LNCaP clone FGC (cell line): ENCODE measurements at regions not wholly inside any gene's neighbourhood (a gene's known extent, or its start where the extent isn't known, plus 50 kb on each side); places are given as distances from the start of the nearest gene placed in this dataset.

ENCODE experiments used
- DNase-seq: peaks from one replicate; pipeline ENCODE4 v3.0.0-alpha.2; 2011; ENCODE audit warnings: low read depth
- H3K4me3 ChIP-seq: 2 replicates; pipeline ENCODE4 v1.5.1; 2011; ENCODE audit warnings: mild to moderate bottlenecking, low read depth, low read length, control low read depth
- CTCF ChIP-seq: IDR thresholded peaks from 2 replicates; pipeline ENCODE4 v1.5.1; 2012; ENCODE audit warnings: mild to moderate bottlenecking; ENCODE audit not compliant: control insufficient read depth, insufficient read depth; ENCODE audit errors: extremely low read depth

DNA sequence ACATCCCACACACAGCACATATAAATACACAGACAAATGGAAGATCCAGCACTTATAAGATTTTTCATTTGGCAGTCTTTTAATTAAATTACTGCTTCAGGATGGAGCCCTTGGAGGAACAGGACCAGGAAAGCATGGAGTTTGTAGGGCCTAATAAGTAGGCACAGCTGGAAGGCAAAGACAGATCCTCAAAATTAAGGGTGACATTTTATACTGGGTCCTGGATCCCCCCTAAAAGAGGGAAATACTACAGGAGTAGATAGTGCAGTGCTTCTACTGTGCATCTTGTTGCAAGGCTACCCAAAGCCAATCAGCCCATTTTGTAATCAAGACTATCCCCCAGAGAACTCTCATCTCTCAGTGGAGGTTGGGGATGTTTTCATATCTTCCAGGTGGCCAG, 1860.7 kb upstream of the PCDH10 start:
- no peak for DNase-seq
- H3K4me3 ChIP-seq: no peak overlapping the region
- no peak for TF ChIP-seq CTCF

GRCh38 chr4:131296192-131296591, 1852.9 kb upstream of the PCDH10 start:
- H3K4me3 ChIP-seq: no peak overlapping the region
- no peak for DNase-seq
- no peak for TF ChIP-seq CTCF

DNA sequence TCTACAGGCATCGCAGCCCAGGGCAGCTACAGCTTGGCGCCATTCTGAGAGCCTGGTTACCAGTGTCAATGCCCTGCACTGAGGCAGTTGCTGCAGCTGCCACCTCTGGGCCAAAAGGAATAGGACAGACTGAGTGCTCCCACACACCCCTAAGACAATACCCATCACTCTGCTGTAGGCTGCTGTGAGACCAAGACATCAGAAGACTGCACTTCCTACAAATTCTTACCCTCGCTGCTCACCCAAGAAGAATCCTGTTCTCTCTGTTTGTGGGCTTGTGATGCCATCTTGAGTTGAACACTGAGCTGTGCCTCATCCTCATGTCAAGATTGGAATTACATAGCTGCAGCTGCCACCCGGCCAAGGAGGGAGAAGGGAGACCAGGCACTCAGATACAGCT, 1847.0 kb upstream of the PCDH10 start:
- no peak for TF ChIP-seq CTCF
- no peak for DNase-seq
- H3K4me3 ChIP-seq: no peak overlapping the region

- no peak for TF ChIP-seq CTCF
- DNase-seq: no peak
- H3K4me3 ChIP-seq: no peak overlapping the region
These were observed 1844.4 kb upstream of the PCDH10 start for GRCh38 chr4:131304686-131305085.

DNA sequence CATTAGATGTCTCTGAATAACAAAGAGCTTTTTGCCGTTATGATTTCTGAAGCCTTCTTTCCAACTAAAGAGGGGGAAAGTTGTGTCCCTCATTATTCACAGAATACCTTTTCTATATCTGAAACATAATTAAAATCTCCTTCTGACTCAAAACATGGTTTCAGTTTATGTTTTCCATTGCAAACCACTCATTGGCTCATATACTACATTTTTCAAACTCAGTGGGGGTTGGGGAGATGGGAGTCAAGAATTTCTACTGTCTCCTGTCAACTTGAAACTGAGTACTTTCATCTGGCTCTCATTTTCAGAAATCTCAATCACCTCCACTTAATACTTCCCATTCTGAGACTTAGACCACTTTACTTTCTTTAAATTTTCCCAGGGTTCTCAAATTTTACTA, 1839.5 kb upstream of the PCDH10 start:
- no peak for DNase-seq
- no peak for TF ChIP-seq CTCF

GRCh38 chr4:131316086-131316485, 1833.0 kb upstream of the PCDH10 start:
- TF ChIP-seq CTCF: no peak
- H3K4me3 ChIP-seq: no peak overlapping the region
- no peak for DNase-seq

More for the DNA sequence above, 1839.5 kb upstream of the PCDH10 start:
- no peak overlapping the region for H3K4me3 ChIP-seq

DNA sequence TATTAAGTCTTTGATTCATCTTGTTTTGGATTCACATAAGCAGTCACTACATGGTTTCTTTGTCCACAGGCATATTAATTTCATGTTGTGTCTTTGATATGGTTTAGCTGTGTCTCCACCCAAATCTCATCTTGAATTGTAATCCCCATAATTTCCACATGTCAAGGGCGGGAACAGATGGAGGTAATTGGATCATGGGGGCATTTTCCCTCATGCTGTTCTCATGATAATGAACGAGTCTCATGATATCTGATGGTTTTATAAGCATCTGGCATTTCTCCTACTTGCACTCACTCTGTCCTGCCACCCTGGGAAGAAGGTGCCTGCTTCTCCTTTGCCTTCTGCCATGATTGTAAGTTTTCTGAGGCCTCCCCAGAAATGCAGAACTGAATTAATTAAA, 1811.2 kb upstream of the PCDH10 start:
- H3K4me3 ChIP-seq: no peak overlapping the region
- no peak for DNase-seq
- TF ChIP-seq CTCF: no peak
